ENCODE measurements at regions not wholly inside any gene's neighbourhood (a gene's known extent, or its start where the extent isn't known, plus 50 kb on each side); places are given as distances from the start of the nearest gene placed in this dataset.
A peak's percentile ranks its signal among the peaks of the same experiment; 100 is the strongest.

DNA sequence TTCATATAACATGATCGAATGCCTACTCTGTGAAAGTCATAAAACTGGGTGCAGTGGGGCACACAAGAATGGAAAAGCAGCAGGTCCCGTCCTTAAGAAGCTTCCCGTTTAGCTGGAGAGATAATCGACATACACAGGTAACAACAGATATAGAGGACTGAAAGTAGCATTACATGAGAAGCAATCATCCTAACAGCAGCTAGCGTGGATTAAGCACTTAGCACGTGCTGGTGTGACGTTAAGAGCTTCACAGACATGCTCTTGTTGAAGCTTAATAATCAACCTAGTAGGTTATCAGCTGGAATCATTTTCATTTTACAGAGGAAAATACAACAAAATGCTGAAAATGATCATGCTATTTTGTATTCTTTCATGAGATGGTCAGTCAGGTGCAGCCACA, 184.8 kb downstream of the GPAM start:
- Mint-ChIP-seq H3K4me3 (no peak overlapping the region), H3K36me3 (ENCODE audit: insufficient read depth in 1 of 3, low read depth in 3 of 3) (no peaks in the 10 kb centered on the region), H3K4me1 (peaks cover 22% of the 10 kb centered on the region in 2 experiments), H3K27ac (peak overlapping the region in 1 of 3 experiments; percentile 48; a peak in 1 of 7 replicates), H3K27me3 (ENCODE audit: low read depth) (no peaks in the 10 kb centered on the region; the same call in none of the 2 replicates), H3K9me3 (no peaks in the 10 kb centered on the region; a peak in 1 of 5 replicates)
- H3K27ac ChIP-seq (ENCODE audit: insufficient read length, low read depth, low read length): no peak overlapping the region
- no peak overlapping the region for H4K8ac ChIP-seq (replicated peaks; ENCODE audit: insufficient read length, low read depth, low read length)
- no peaks in the 10 kb centered on the region for H3K79me2 ChIP-seq (ENCODE audit: insufficient read depth, low read length)
- no peak overlapping the region for H3T11ph ChIP-seq (ENCODE audit: low read length)
- no peak overlapping the region for H2AK5ac ChIP-seq (ENCODE audit: insufficient read length, low read length)
- no peak overlapping the region for H3K56ac ChIP-seq (ENCODE audit: insufficient read length, low read depth, low read length)
- no peak overlapping the region for H2BK5ac ChIP-seq (ENCODE audit: insufficient read length, low read length)
- no peak for DNase-seq
- peaks cover 6% of the 10 kb centered on the region; the same call in 1 of the 2 replicates for H3K4me1 ChIP-seq (ENCODE audit: insufficient read depth, low read length)
- no peak overlapping the region for H3K4ac ChIP-seq (ENCODE audit: low read depth, low read length)
- no peak overlapping the region for H3K9ac ChIP-seq (ENCODE audit: extremely low read depth, insufficient read length, low read length)
- no peak overlapping the region for H2BK15ac ChIP-seq (ENCODE audit: low read depth, low read length)
- H3K27me3 ChIP-seq (ENCODE audit: insufficient read depth, low read length): no peaks in the 10 kb centered on the region
- no peak overlapping the region for H3K23ac ChIP-seq (ENCODE audit: insufficient read length, low read depth, low read length)
- WGBS (ENCODE audit: extremely low coverage, insufficient read length, low lambda C conversion rate): no CpG with 5 or more reads among the region's 7 CpGs
- H3K18ac ChIP-seq (ENCODE audit: insufficient read length, low read depth, low read length): no peak overlapping the region
- no peak overlapping the region for H2AFZ ChIP-seq (ENCODE audit: low read length)
- no peaks in the 10 kb centered on the region for H3K79me1 ChIP-seq (ENCODE audit: insufficient read depth, low read depth, low read length, poor library complexity, severe bottlenecking)
- no peaks in the 10 kb centered on the region for H3K23me2 ChIP-seq (ENCODE audit: insufficient read length, low read depth, low read length, poor library complexity, severe bottlenecking)
- no peaks in the 10 kb centered on the region for H3K9me3 ChIP-seq (ENCODE audit: control insufficient read depth, low read depth, low read length)
- H3K4me2 ChIP-seq (ENCODE audit: insufficient read depth, insufficient read length, low read length): no peak overlapping the region
- no peak overlapping the region for H4K5ac ChIP-seq (ENCODE audit: insufficient read length, low read depth, low read length)
- H2BK120ac ChIP-seq (ENCODE audit: low read depth, low read length, poor library complexity, severe bottlenecking): no peak overlapping the region
- TF ChIP-seq, protein P1, sequence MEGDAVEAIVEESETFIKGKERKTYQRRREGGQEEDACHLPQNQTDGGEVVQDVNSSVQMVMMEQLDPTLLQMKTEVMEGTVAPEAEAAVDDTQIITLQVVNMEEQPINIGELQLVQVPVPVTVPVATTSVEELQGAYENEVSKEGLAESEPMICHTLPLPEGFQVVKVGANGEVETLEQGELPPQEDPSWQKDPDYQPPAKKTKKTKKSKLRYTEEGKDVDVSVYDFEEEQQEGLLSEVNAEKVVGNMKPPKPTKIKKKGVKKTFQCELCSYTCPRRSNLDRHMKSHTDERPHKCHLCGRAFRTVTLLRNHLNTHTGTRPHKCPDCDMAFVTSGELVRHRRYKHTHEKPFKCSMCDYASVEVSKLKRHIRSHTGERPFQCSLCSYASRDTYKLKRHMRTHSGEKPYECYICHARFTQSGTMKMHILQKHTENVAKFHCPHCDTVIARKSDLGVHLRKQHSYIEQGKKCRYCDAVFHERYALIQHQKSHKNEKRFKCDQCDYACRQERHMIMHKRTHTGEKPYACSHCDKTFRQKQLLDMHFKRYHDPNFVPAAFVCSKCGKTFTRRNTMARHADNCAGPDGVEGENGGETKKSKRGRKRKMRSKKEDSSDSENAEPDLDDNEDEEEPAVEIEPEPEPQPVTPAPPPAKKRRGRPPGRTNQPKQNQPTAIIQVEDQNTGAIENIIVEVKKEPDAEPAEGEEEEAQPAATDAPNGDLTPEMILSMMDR (conservative IDR thresholded peaks at IDR 0.05): no peak
- no peak overlapping the region for H2BK20ac ChIP-seq (ENCODE audit: low read depth, low read length, poor library complexity, severe bottlenecking)
- H2BK12ac ChIP-seq (ENCODE audit: insufficient read length, low read depth, low read length): no peak overlapping the region
- no peaks in the 10 kb centered on the region for H4K20me1 ChIP-seq (ENCODE audit: control insufficient read depth, insufficient read depth, insufficient read length)
- no peak overlapping the region for H4K91ac ChIP-seq (ENCODE audit: insufficient read length, low read depth, low read length)
- no peak overlapping the region for H3K14ac ChIP-seq (ENCODE audit: insufficient read depth, low read length)
